ENCODE measurements at regions not wholly inside any gene's neighbourhood (a gene's known extent, or its start where the extent isn't known, plus 50 kb on each side); places are given as distances from the start of the nearest gene placed in this dataset.
"Not testable (repeated sequence)": the region's sequence is repeated elsewhere in the genome, so short reads cannot be mapped to it uniquely, and the experiment has no call there.

DNA sequence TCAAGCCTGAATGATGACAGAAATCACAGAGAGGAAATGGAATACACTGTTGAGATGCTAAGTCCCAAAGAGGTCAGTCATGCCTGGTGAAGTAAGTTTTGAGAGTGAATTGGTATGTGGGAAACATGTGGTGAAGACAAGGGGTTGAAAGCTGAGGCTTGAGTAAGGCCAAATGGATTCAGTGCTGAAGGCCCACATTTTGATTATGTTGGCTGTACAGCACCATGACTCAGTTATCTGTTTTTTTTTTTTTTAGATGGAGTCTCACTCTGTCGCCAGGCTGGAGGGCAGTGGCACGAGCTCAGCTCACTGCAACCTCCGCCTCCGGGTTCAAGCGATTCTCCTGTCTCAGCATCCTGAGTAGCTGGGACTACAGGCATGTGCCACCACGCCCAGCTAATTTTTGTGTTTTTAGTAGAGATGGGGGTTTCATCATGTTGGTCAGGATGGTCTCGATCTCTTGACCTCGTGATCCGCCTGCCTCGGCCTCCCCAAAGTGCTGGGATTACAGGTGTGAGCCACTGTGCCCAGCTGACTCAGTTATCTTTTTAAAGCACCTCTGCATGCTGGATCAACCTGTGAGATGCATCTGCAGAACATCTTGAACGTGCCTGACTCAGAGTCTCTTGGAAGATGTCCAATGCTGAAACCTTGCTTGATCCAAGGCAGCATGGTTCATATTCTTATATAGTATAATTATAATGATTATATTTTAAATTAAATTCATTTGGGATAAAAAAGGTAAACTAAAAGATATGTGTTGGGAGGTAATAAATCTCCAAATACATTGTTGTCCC lies 829.8 kb downstream of the TNS3 start:
- DNase-seq, result not testable (repeated sequence)

DNA sequence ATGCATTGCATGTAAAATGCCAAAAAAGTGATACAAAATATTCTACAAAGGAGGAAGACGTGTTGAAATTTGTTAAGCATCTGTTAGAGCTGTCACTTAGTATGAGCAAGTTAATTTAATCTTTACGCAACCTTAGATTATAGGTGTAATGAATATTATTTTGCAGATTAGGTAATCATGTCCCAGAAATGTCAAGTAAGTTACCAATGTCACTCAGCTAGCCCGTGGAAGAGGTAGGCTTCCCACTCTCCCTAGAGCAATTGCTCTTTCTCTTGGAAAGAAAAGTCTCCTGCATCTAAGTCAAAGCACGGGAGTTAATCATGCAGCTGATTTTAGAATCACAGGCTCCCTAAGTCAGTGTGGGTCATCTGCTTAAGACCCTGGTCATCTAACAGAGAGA lies 830.4 kb upstream of the IGFBP3 start:
- no peak for DNase-seq

DNA sequence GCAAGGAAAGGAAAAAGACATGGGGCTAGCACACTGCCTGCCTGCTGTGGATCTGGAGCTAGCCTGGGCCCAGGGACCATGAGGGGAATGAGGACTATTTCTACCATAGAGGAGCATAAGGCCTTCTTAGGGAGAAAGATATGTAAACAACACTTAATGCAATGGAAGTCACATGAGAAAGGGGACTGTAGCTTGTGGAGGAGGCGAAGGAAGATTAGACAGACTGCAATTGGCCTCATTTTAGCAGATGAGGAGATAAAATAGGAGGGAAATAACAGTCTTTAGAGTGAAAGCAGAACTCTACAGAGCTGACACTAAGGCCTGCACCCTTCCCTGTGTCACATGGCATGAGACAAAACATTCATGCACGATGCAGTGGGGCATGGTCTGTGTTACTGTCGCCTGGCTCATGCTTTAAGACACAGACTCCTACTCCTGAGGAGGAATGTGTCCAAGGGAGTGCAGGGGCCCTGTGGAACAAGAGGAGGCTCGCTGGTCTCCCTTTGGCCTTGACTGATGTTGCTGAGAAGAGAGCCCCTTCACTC lies 829.3 kb upstream of the IGFBP3 start:
- DNase-seq, result no peak

DNA sequence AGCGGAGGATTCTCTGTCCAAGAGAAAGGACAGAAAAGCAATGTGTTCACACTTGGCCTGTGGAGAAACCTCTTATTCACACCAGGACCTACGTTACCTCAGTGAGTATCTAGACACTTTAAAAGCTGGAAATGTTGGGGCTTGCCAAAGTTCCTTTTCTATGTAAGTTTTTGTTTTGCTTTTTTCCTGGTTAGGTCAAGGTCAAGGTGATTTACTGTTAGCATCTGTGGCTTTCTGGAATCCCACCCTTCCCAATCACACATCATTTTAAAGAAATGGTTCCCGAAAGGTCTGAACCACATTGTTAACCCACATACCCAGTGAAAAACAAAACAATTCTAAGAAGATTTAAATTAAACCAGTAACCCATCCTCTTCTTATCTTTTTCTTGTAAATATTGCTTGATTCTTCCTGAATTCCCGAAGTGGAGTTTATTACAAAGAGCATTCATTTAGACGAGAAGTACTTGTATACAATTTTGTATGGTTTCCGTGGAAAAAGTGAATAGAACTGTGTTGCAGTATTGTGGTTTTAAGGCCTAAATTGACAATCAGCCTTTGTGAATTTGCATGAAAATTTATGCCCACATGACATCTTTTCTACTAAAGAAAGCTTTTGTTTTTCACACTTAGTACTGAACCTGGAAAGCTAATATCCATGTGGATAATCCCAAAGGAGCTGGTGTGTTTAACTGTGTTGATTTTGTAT lies 827.0 kb upstream of the IGFBP3 start:
- DNase-seq, result no peak

DNA sequence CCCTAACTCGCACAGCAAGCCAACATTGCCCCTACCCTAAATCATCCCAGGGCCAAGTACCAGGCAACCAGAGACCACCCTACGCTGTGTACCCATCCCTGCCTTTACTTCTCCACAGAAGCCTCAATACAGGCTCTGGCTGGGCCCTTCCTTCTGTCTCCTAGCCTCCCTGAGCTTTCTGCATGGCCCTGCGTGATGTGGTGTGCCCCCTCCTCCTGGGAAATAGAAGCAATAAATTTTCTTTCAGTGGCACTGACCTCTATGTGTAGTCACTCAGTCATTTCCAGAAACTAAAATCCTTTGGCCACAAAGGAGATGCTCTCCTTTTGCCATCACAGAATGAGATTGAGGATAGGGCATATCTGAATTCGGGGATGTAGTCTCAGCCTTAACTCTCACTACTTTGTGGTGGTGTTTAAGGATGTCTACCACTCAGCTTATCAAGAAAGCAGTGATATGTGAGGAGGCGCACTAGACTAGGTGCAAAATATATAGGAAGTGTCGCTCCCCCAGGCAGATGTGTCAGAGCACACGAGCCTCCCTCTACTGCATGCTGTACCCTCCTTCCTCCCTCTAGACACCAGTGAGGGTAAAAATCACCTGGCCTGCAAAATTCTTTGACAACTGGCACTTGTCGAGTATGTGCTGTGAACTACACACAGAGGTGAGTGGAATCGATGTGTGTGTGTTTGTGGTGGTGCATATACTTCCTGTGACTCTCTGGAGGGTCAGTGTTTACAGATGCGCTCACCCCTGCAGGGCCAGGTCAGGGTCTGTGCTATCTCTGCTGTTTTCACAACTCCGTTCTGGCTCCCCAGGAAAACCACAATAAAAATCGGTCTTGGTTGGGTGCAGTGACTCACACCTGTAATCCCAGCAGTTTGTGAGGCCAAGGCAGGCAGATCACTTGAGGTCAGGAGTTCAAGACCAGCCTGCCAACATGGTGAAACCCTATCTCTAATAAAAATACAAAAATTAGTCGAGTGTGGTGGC lies 825.9 kb upstream of the IGFBP3 start:
- DNase-seq, result no peak

DNA sequence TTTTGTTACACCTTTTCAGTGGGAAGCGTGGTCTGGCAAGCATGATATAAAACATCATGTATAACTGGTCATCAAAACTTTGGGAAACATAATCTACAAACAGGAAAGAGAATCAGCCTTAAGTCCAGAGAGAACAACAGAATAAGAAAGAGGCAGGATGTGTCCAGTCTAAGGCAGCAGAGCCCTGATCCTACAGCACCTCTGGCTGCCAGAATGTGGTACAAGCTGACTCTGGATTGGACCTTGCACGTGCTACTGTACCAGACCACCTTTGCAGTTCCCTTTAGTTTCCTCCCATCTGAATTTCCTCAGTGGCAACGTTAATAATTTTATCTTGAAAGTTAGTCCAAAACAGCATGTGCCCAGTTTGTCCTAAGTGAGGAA lies 824.6 kb upstream of the IGFBP3 start:
- no peak for DNase-seq

DNA sequence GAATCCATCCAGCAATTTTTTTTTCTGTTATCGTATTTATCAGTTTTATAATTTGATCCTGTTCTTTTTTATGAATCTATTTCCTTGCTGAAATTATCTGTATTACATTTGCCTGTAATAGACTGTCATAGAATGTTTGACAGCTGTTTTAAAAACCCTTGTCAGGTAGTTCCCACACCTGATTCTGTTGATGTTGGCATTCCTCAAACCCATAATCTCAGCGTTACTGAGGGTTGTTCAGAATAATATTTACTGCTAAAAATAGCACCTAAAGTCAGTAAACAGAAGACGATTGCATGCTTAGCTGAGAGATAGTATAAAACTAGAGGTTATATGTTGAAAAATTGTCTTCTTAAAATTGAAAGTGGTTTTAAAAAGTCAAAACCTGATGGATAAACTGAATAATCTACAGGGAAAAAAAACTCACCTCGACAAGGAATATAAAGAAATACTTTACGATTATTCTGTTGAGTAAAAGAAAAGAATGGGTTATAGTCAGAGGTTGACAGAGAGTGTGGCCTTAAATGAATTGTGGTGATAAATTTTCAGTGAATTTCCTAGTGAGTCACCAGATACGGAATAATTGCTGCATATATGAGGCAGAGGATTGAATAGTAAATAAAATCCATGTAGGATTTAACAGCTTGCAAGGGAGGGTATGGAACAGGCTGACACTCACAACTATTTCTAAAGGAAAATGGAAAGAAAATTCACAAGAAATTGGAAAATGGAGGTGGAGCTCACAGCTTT lies 824.1 kb upstream of the IGFBP3 start:
- no peak for DNase-seq

DNA sequence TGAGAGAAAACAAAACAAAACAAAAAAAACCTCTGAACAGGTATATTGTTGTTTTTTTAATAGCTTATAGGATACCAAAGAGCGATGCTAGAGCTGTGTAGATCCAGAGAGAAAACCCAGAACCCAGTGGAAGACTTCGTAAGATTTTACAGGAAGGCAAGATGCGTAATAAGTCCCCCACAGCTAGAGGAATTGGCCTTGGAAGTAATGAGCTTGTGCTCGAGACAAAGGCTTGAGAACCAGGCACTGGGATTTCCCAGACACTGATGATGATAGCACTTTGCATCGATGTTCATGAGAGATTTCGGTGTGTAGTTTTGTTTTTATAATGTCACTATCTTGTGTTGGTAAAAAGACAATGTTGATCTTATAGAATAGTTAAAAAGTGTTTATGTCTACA lies 821.5 kb upstream of the IGFBP3 start:
- DNase-seq, result no peak

DNA sequence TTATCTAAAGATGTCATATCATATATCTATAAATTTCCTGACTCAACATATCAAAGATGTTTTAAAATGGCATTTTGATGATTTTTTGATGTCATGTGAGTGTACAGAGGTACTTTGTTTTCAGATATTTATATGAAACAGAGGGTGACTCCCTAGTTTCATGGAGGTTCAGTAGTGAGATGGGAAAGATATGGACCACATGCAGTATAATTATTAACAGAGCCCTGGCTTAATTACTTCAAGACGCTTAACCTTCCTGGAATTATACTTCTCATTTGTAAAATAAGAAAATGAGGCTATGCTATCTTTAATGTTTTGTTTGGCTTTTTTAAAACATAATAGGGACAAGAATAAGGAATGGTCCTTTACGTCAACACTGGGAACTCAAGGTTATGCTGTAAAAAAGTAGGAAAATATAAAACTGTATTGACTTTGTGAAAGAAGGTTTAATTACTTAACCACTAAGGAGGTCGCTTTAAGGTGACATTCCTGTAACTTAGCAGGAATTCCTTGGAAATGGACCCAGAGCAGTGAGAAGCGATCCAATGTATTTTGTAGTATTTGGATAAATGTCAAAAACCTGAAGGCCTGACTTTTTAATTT lies 821.0 kb upstream of the IGFBP3 start:
- DNase-seq, result no peak

DNA sequence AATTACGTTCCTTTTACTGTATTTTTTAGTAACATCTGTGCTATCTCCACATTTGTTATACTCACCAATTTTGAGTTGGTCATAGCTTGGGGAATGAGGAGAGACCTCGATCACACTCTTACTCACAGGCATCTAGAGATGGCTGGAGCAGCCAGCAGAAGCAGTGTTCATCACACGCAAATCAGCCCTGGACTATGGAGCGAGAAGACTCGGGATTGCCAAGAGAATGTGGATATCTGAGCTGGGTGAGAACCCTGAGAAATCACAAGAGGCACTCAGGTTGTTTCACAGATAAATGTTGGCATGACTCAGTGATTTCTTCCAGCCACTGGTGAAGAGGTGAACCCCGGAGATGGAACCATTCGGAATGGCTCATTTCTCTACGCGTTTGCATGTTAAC lies 820.1 kb upstream of the IGFBP3 start:
- no peak for DNase-seq

DNA sequence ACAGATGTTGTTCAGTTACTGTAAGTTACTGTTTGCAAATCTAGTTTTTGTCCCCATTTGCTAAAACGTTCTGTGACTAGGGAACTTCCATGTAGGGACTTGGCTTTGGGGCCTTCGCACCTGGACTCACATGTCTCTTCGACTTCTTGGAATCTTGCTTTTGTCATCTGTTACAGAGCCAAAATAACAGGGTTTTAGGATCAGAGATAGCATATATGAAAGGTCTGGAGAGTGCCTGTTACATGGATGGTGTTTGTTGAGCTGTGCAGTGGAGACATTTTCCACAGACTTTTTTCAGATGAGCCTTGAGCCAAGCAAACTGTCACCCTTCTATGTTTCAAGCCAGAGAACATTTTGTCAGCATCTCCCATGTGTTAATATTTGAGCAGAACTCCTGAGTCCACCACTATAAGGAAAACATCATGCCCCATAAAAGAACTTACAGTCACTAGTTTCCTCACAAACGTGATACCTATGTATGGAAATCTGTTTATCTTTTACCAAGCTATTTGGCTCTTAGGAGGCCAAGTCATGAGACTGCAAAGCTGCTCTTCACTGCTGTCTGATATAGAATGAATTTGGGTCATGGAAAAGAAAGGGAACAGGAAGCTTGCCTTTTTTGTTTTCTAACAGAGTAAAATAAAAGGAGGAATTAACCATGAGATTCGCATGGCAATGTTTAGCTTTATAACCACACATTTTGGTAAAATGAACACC lies 818.6 kb upstream of the IGFBP3 start:
- no peak for DNase-seq

DNA sequence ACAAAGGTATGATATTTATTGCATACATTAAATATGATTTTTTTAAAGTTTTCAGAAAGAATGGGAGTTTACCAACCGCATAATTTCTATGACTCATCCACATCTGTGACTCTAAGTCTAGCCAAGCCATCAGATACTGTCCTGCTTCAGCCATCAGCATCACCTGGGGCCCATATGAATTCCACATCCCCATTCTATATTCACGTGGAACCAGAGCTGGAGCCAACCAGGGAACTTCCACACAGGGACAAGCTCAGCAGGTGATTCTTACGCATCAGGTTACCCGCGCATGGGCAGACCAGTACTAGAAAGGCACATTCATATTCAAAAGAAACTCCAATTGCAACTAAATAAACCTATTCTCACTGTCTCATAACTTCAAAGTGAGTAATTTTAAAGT lies 817.7 kb upstream of the IGFBP3 start:
- DNase-seq, result no peak

DNA sequence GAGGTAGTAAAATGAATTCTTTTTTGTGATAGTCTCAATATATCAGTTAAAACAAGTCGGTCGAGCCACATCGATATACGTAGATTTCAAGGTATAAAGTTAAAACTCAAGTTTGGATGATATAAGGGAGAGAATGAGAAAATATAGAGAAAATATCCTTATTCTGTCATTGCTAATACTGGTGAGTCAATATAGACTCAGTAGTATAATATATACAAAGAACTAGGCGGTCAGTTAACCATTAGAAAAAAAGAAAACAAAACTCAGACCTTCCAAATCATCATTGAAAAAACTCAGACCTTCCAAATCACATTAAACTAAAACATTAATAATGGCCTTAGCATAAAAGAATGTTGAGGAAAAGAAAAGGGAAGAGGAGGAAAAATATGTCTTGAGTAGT lies 817.1 kb upstream of the IGFBP3 start:
- DNase-seq, result no peak

DNA sequence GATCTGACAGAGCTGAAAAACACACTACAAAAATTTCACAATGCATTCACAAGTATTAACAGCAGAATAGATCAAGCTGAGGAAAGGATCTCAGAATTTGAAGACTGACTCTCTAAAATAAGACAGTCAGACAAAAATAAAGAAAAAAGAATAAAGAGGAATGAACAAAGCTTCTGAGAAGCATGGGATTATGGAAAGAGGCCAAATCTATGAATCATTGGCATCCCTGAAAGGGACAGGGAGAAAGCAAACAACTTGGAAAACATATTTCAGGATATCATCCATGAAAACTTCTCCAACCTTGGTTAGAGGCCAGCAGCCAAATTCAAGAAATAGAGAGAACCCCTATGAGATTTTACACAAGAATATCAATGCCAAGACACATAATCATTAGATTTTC lies 804.8 kb upstream of the IGFBP3 start:
- DNase-seq, result no peak

DNA sequence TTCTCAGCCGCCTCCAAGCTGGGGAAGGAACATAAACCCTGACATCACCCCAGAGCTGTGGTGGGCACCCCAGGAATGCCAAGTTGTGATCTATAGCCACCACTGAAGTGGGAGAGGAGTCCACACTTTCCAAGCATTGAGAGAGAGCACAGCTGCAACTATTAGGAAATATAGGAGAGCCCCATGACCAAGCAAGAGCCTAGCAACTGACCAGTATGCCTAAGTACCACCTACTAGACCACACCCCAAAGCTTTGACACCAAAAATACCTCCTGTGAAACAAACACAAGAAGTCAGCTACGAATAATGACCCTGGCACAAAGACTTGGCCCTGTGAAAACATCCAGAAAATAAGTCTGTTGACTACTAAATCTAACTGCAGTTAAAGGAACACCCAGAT lies 804.1 kb upstream of the IGFBP3 start:
- DNase-seq, result no peak

DNA sequence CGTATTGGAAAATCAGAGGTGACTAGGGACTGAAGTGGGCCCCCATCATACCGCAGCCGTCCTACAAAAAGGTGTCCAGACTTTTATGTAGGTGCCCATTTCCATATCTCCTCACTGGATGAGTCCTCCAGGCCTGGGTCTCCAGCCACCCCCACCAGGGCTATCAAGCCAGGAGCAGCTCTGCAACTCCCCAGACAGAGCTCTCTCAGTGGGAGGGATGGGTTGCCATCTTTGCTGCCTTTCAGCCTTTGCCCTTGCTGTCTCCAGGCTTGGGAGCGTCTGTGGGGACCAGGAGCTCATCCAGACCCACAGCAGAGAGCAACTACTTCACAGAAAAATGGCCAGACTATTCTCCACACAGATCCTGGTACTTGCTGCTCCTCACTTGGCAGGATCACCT lies 802.7 kb upstream of the IGFBP3 start:
- DNase-seq, result no peak

DNA sequence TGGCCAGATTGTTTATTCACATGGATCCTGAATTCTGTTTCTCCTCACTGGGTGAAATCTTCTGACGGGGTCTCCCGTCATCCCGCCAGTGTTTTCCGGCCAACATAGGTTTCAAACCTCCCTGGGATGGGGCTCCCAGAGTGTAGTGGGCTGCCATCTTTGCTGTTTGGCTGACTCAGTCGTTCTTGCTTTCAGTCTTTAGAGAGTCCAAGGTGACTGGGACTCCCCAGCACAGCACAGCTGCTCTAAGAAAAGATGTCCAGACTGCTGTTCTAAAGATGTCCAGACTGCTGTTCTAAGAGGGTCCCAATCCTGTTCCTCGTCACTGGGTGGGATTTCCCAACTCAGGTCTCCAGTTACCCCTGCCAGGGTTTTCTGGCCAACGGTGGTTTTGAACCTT lies 801.9 kb upstream of the IGFBP3 start:
- no peak for DNase-seq

DNA sequence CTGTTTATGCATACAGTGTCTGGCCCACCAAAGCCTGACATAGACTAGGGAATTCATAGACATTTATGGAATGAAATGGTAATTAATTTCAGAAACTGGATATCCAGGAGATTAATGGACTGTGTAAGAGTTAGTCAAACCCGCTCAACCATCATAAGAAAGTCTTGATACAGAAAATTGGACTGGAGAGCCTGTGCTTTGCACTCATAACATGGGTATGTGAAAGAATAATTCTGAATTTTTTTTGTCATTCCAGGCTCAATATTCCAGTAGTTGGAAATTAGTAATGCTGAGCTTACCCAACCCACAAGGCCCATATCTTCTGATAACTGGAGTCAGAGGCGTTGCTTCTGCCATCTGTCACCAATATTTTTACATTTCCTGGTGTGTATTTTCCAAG lies 799.7 kb upstream of the IGFBP3 start:
- DNase-seq, result no peak

DNA sequence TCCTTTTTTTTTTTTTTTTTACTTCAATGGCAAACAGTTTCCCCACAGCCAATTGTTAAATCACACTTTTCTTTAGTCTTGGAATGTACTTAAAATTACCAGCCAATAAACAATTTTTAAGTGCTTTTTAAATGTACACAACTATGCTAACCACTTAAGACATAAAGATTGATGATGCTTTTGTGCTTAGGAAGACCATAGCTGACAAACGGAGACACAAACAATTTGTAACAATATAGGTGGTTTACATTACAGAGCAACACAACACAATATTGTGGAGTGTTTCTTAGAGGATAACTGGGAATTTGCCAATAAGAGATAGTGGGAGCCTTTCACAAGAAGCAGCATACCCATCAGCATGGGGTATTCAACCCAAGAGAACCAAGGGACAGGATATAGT lies 798.5 kb upstream of the IGFBP3 start:
- no peak for DNase-seq

DNA sequence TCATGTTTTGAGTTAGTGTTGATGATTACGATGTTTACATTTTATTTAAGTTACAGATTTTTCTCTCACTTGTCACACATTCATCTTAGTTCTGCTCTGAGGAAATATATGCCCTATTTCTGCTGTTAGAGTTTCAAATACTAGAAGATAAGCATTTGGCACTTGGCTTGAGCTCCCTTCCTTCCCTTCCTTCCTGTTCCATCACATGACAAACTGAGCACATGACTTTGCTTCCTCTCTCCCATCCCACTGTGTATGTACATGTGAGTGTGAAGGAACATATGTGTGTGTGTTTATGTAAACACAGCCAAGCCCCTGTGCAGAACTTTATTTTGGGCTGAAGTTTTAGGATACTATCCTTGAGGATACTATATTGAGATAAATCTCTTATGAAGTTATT lies 795.9 kb upstream of the IGFBP3 start:
- no peak for DNase-seq

DNA sequence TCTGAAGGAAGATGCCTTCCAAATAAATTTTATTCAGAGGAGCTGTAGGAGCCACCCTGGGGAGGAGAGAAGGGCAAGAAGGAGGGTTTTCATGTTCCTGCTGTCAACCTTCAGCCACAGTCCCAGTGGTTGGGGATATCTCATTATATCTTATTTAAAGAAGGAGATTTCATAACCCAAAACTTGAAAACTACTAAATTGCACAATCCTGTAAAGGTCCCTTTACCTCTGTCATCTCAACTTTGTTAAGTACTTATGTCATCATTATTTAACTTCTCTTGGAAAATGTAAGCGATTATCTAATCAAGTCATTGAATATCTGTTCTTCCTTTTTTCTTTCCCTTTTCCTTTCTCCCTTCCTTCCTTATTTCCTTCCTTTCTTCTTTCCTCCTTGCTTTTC lies 794.5 kb upstream of the IGFBP3 start:
- DNase-seq, result no peak

Data from effector CD8-positive, alpha-beta T cell (primary cell).